Ishikawa (cell line): ENCODE measurements at regions not wholly inside any gene's neighbourhood (a gene's known extent, or its start where the extent isn't known, plus 50 kb on each side); places are given as distances from the start of the nearest gene placed in this dataset.

ENCODE experiments used
- CEBPB ChIP-seq: IDR thresholded peaks from 2 replicates; pipeline ENCODE4 v1.6.1; 2012
- CREB1 ChIP-seq: IDR thresholded peaks from 2 replicates; pipeline ENCODE4 v1.6.1; 2012; ENCODE audit warnings: low read depth
- EGR1 ChIP-seq: IDR thresholded peaks from 2 replicates; pipeline ENCODE4 v1.6.1; 2012
- EP300 ChIP-seq: IDR thresholded peaks from 2 replicates; pipeline ENCODE4 v1.6.1; 2012; ENCODE audit warnings: borderline replicate concordance
- FOXM1 ChIP-seq: IDR thresholded peaks from 2 replicates; pipeline ENCODE4 v1.6.1; 2012; ENCODE audit warnings: low read depth, borderline replicate concordance
- NFIC ChIP-seq: IDR thresholded peaks from 2 replicates; pipeline ENCODE4 v1.6.1; 2012
- RAD21 ChIP-seq: IDR thresholded peaks from 2 replicates; pipeline ENCODE4 v1.6.1; 2012; ENCODE audit warnings: low read depth
- TAF1 ChIP-seq: IDR thresholded peaks from 2 replicates; pipeline ENCODE4 v1.6.1; 2012; ENCODE audit warnings: low read depth, mild to moderate bottlenecking
- TCF12 ChIP-seq: IDR thresholded peaks from 2 replicates; pipeline ENCODE4 v1.6.1; 2012; ENCODE audit warnings: low read depth
- TEAD4 ChIP-seq: IDR thresholded peaks from 2 replicates; pipeline ENCODE4 v1.6.1; 2012
- YY1 ChIP-seq: IDR thresholded peaks from 2 replicates; pipeline ENCODE4 v1.6.1; 2012; ENCODE audit warnings: low read depth
- ZBTB7A ChIP-seq: IDR thresholded peaks from 2 replicates; pipeline ENCODE4 v1.6.1; 2012; ENCODE audit warnings: low read depth
- TF ChIP-seq, protein P1 (sequence below): IDR thresholded peaks from 2 replicates; pipeline ENCODE4 v1.6.1; 2012
- TF ChIP-seq, protein P2 (sequence below): IDR thresholded peaks from 2 replicates; pipeline ENCODE4 v1.6.1; 2012; ENCODE audit warnings: low read depth, mild to moderate bottlenecking
- TF ChIP-seq, protein P3 (sequence below): IDR thresholded peaks from 2 replicates; pipeline ENCODE4 v1.6.1; 2012

DNA sequence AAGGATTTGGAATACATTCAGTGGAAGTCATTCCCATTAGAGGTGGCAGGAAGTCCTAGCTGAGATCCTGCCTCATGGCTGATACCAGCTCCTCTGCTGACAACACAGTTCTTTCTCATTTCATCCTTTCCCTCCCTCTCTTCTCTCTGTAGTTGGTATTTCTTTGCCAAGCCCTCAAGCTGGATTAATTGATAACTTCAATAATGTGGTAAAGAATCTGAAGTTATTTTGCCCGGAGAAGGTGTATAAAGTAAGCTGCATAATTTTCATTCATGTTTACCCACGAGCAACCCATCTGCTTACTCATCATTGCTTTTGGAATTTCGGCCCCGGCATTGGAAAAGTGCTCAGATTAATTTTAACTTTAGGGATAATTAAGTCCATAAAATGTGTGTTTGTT is 85.2 kb upstream of the PLPP4 start:
- TF ChIP-seq, protein P1, sequence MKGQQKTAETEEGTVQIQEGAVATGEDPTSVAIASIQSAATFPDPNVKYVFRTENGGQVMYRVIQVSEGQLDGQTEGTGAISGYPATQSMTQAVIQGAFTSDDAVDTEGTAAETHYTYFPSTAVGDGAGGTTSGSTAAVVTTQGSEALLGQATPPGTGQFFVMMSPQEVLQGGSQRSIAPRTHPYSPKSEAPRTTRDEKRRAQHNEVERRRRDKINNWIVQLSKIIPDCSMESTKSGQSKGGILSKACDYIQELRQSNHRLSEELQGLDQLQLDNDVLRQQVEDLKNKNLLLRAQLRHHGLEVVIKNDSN: no peak
- TF ChIP-seq, protein P2, sequence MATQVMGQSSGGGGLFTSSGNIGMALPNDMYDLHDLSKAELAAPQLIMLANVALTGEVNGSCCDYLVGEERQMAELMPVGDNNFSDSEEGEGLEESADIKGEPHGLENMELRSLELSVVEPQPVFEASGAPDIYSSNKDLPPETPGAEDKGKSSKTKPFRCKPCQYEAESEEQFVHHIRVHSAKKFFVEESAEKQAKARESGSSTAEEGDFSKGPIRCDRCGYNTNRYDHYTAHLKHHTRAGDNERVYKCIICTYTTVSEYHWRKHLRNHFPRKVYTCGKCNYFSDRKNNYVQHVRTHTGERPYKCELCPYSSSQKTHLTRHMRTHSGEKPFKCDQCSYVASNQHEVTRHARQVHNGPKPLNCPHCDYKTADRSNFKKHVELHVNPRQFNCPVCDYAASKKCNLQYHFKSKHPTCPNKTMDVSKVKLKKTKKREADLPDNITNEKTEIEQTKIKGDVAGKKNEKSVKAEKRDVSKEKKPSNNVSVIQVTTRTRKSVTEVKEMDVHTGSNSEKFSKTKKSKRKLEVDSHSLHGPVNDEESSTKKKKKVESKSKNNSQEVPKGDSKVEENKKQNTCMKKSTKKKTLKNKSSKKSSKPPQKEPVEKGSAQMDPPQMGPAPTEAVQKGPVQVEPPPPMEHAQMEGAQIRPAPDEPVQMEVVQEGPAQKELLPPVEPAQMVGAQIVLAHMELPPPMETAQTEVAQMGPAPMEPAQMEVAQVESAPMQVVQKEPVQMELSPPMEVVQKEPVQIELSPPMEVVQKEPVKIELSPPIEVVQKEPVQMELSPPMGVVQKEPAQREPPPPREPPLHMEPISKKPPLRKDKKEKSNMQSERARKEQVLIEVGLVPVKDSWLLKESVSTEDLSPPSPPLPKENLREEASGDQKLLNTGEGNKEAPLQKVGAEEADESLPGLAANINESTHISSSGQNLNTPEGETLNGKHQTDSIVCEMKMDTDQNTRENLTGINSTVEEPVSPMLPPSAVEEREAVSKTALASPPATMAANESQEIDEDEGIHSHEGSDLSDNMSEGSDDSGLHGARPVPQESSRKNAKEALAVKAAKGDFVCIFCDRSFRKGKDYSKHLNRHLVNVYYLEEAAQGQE: no peak
- TF ChIP-seq EP300: no peak
- no peak for TF ChIP-seq YY1
- TF ChIP-seq TCF12: no peak
- TF ChIP-seq CEBPB: no peak
- TF ChIP-seq RAD21: no peak
- no peak for TF ChIP-seq CREB1
- TF ChIP-seq TEAD4: no peak
- no peak for TF ChIP-seq ZBTB7A
- no peak for TF ChIP-seq FOXM1
- TF ChIP-seq, protein P3, sequence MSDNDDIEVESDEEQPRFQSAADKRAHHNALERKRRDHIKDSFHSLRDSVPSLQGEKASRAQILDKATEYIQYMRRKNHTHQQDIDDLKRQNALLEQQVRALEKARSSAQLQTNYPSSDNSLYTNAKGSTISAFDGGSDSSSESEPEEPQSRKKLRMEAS: no peak
- TF ChIP-seq EGR1: no peak
- TF ChIP-seq NFIC: no peak
- TF ChIP-seq TAF1: no peak

DNA sequence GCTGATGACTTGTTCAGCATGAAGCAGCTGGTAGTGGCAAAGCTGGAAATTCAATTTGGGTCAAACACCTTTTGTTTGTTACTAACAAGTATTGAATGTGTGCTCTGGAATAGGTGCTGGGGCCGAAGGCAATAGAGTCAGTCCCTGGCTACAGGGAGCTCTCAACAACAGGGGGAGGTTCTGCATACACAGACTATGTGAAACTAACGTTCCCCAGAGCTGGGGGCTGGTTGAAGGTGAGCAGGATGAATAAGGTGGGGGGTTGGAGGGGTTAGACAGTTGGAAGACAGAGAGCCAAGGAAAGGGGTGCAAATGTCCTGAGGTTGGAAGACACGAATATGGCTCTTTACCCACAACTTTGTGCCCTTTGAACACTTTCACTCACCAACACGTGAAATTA is 84.1 kb upstream of the PLPP4 start:
- TF ChIP-seq CEBPB: no peak

DNA sequence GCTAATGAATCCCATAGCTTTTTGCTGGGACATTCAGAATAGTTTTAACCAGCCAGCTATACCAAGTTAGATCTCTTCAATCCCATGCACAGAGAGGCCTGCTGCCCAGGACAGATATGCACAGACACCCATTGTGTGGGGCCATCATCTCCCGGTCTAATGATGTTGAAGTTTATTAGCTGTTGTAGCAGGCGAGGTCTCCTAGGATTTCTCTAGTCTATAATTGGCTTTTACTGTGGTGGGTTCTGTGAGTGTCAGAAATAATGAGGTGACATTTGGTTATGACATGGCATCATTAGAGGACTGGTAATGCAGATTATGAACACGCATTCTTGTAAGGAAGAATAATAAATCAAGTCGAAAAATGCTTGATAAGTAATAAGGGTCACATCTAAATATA is 81.4 kb upstream of the PLPP4 start:
- TF ChIP-seq TAF1 (no peak), ZBTB7A (no peak), NFIC (no peak), CEBPB (no peak), FOXM1 (no peak), TCF12 (no peak), RAD21 (no peak), EGR1 (no peak), CREB1 (no peak), YY1 (no peak), EP300 (no peak), TEAD4 (no peak)
- TF ChIP-seq, protein P2: no peak
- TF ChIP-seq, protein P1: no peak
- TF ChIP-seq, protein P3: no peak

DNA sequence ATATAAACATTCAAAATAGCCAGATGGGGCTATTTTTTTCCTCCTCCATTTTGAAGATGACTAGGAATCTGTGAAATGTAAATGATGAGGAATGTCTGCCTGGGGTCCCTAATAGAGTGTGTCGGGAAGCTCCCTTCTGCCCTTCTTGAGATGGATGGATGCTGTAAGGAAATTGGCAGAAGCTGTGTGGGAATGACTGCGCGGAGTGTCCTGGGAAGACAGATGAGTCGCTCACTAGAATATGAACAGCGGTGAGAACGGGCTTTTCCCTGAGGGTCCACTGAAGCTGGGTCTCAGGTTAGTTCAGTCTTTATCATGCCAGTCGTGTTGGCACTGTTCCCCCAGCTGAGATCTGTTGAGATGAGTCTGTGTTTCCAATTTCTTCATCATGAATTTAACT is 75.1 kb upstream of the PLPP4 start:
- TF ChIP-seq TCF12 (no peak), EGR1 (no peak), NFIC (no peak), FOXM1 (no peak), YY1 (no peak)

DNA sequence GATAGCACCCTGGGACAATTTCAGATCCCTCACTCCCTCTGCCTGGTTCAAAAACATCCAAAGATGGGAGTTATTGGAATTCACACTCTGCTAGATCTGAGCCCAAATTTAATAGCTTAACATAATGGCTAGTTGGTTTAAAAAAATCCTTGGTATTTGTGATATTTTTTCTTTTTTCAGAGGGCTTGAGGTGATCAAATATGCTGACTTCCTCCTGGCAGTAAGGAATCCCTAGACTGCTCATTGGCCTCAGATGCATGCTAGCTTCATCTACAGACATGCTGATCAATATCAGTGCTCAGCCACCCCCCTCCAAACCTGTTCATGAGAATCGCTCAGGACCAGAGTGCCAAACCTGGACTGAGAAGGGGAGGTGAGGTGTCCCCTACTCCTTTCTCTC is 74.7 kb upstream of the PLPP4 start:
- TF ChIP-seq ZBTB7A (no peak), NFIC (no peak), FOXM1 (no peak), YY1 (no peak), EGR1 (no peak), TAF1 (no peak)
- TF ChIP-seq, protein P3: no peak
- TF ChIP-seq, protein P2: no peak
